ENCODE measurements at regions not wholly inside any gene's neighbourhood (a gene's known extent, or its start where the extent isn't known, plus 50 kb on each side); places are given as distances from the start of the nearest gene placed in this dataset.
A peak's percentile ranks its signal among the peaks of the same experiment; 100 is the strongest.

DNA sequence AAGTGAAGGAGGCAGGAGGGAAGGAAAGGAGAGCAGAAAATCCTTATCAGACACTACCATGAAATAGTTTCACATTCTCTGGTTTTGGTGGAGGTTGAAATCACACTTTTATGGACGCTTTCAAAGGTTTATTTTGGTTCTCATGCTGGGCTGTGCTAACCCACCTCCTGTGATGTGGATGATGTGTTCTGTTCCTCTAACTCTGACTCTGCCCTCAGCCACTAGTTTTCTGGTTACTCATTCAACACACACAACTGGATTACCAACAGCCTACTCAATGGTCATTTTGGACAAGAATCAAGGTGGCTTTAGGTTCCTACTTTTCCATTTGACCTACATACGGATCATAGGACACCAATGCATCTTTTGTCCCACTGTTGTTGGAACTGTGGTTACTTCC is 522.1 kb upstream of the BTBD3 start:
- POLR2A ChIA-PET, result no interaction called here
- Histone ChIP-seq H3K27ac (ENCODE audit: low read depth in 2 of 2, low read length in 1 of 2) (no peak overlapping the region), H3K4me3 (ENCODE audit: low read depth in 2 of 2, low read length in 1 of 2) (no peak overlapping the region), H3K4me2 (no peak overlapping the region), H3K9me2 (no peaks in the 10 kb centered on the region), H3K27me3 (ENCODE audit: insufficient read depth) (no peaks in the 10 kb centered on the region), H3K9me3 (no peaks in the 10 kb centered on the region), H4K20me1 (ENCODE audit: insufficient read depth) (no peaks in the 10 kb centered on the region), H3K9ac (no peak overlapping the region), H3K4me1 (ENCODE audit: control insufficient read depth in 1 of 2, insufficient read depth in 2 of 2, low read depth in 1 of 2, low read length in 1 of 2) (no peaks in the 10 kb centered on the region), H3K79me2 (ENCODE audit: insufficient read depth) (no peaks in the 10 kb centered on the region), H3F3A (replicated peaks; ENCODE audit: insufficient read depth) (no peaks in the 10 kb centered on the region), H2AFZ (ENCODE audit: low read depth) (no peak overlapping the region), H3K36me3 (replicated peaks in 1 of 2; ENCODE audit: control insufficient read depth in 1 of 2, insufficient read depth in 2 of 2, low read length in 1 of 2) (no peaks in the 10 kb centered on the region)
- CTCF ChIA-PET, result no interaction called here
- 71% methylated on average over 2 of the region's 2 CpGs for WGBS (ENCODE audit: low lambda C conversion rate)
- TF ChIP-seq, protein P1, sequence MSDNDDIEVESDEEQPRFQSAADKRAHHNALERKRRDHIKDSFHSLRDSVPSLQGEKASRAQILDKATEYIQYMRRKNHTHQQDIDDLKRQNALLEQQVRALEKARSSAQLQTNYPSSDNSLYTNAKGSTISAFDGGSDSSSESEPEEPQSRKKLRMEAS (IDR thresholded peaks at IDR 0.05; ENCODE audit: low read depth), result no peak
- TF ChIP-seq NFIC (IDR thresholded peaks at IDR 0.05; ENCODE audit: borderline replicate concordance) (no peak), EP300 (IDR thresholded peaks at IDR 0.05; ENCODE audit: borderline replicate concordance in 1 of 2, low read depth in 1 of 2, low read length in 1 of 2) (no peak), CHD2 (IDR thresholded peaks at IDR 0.05; ENCODE audit: low read length, partially characterized antibody) (no peak), RXRA (IDR thresholded peaks at IDR 0.05; ENCODE audit: borderline replicate concordance, low read depth) (no peak), MXI1 (IDR thresholded peaks at IDR 0.05; ENCODE audit: low read depth, low read length) (no peak)
- TF ChIP-seq, protein P2, sequence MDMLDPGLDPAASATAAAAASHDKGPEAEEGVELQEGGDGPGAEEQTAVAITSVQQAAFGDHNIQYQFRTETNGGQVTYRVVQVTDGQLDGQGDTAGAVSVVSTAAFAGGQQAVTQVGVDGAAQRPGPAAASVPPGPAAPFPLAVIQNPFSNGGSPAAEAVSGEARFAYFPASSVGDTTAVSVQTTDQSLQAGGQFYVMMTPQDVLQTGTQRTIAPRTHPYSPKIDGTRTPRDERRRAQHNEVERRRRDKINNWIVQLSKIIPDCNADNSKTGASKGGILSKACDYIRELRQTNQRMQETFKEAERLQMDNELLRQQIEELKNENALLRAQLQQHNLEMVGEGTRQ (IDR thresholded peaks at IDR 0.05; ENCODE audit: borderline replicate concordance, low read depth, low read length), result no peak
- no peak for DNase-seq

DNA sequence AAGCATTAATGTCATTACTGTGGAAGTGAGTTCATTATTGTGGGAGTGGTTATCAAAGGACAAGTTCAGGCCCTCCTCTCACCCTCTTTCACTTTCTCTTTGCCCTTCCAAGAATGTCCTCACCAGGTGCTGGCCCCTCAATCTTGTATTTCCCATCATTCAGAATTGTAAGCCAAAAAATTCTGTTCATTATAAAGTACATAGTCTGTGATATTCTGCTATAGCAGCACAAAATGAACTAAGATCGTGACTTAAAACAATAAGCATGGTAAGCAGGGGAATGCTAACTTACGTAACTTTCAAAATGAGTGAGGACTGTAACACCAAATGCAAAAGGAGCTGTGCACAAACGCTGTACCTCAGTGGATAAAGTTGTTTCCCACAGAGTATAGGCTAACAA is 515.7 kb upstream of the BTBD3 start:
- WGBS (ENCODE audit: low lambda C conversion rate), result 65% methylated on average over 3 of the region's 3 CpGs
- Histone ChIP-seq H3K79me2 (ENCODE audit: insufficient read depth) (no peaks in the 10 kb centered on the region), H3K9me2 (no peaks in the 10 kb centered on the region), H3K36me3 (replicated peaks in 1 of 2; ENCODE audit: control insufficient read depth in 1 of 2, insufficient read depth in 2 of 2, low read length in 1 of 2) (no peaks in the 10 kb centered on the region), H3K4me1 (ENCODE audit: control insufficient read depth in 1 of 2, insufficient read depth in 2 of 2, low read depth in 1 of 2, low read length in 1 of 2) (no peaks in the 10 kb centered on the region; a peak in 1 of 4 replicates), H3K9ac (no peak overlapping the region), H4K20me1 (ENCODE audit: insufficient read depth) (no peaks in the 10 kb centered on the region), H3K4me2 (peak overlapping the region; percentile 29; the same call in 1 of the 2 replicates), H3K27ac (ENCODE audit: low read depth in 2 of 2, low read length in 1 of 2) (no peak overlapping the region), H3K4me3 (ENCODE audit: low read depth in 2 of 2, low read length in 1 of 2) (no peak overlapping the region; a peak in 1 of 4 replicates), H3K9me3 (no peaks in the 10 kb centered on the region), H3K27me3 (ENCODE audit: insufficient read depth) (no peaks in the 10 kb centered on the region), H2AFZ (ENCODE audit: low read depth) (peak overlapping the region; percentile 9; the same call in 1 of the 2 replicates), H3F3A (replicated peaks; ENCODE audit: insufficient read depth) (no peaks in the 10 kb centered on the region)
- TF ChIP-seq, protein P3, sequence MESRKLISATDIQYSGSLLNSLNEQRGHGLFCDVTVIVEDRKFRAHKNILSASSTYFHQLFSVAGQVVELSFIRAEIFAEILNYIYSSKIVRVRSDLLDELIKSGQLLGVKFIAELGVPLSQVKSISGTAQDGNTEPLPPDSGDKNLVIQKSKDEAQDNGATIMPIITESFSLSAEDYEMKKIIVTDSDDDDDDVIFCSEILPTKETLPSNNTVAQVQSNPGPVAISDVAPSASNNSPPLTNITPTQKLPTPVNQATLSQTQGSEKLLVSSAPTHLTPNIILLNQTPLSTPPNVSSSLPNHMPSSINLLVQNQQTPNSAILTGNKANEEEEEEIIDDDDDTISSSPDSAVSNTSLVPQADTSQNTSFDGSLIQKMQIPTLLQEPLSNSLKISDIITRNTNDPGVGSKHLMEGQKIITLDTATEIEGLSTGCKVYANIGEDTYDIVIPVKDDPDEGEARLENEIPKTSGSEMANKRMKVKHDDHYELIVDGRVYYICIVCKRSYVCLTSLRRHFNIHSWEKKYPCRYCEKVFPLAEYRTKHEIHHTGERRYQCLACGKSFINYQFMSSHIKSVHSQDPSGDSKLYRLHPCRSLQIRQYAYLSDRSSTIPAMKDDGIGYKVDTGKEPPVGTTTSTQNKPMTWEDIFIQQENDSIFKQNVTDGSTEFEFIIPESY (IDR thresholded peaks at IDR 0.05; ENCODE audit: borderline replicate concordance, low read depth), result no peak
- TF ChIP-seq, protein P4, sequence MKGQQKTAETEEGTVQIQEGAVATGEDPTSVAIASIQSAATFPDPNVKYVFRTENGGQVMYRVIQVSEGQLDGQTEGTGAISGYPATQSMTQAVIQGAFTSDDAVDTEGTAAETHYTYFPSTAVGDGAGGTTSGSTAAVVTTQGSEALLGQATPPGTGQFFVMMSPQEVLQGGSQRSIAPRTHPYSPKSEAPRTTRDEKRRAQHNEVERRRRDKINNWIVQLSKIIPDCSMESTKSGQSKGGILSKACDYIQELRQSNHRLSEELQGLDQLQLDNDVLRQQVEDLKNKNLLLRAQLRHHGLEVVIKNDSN (IDR thresholded peaks at IDR 0.05; ENCODE audit: borderline replicate concordance, low read depth), result no peak
- TF ChIP-seq, protein P5, sequence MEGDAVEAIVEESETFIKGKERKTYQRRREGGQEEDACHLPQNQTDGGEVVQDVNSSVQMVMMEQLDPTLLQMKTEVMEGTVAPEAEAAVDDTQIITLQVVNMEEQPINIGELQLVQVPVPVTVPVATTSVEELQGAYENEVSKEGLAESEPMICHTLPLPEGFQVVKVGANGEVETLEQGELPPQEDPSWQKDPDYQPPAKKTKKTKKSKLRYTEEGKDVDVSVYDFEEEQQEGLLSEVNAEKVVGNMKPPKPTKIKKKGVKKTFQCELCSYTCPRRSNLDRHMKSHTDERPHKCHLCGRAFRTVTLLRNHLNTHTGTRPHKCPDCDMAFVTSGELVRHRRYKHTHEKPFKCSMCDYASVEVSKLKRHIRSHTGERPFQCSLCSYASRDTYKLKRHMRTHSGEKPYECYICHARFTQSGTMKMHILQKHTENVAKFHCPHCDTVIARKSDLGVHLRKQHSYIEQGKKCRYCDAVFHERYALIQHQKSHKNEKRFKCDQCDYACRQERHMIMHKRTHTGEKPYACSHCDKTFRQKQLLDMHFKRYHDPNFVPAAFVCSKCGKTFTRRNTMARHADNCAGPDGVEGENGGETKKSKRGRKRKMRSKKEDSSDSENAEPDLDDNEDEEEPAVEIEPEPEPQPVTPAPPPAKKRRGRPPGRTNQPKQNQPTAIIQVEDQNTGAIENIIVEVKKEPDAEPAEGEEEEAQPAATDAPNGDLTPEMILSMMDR (IDR thresholded peaks at IDR 0.05), result no peak
- no peak for TF ChIP-seq ELF1 (IDR thresholded peaks at IDR 0.05)
- TF ChIP-seq NRF1 (IDR thresholded peaks at IDR 0.05; ENCODE audit: low read depth, low read length), result no peak
- DNase-seq, result no peak
- POLR2A ChIA-PET, result no interaction called here
- CTCF ChIA-PET, result no interaction called here
